Right forelimb (tissue), 1 donor: ENCODE measurements at regions not wholly inside any gene's neighbourhood (a gene's known extent, or its start where the extent isn't known, plus 50 kb on each side); places are given as distances from the start of the nearest gene placed in this dataset.
A peak's percentile ranks its signal among the peaks of the same experiment; 100 is the strongest.

Experiments used
- DNase-seq: peaks from one replicate; pipeline ENCODE4 v3.0.0-alpha.2; 2018

DNA sequence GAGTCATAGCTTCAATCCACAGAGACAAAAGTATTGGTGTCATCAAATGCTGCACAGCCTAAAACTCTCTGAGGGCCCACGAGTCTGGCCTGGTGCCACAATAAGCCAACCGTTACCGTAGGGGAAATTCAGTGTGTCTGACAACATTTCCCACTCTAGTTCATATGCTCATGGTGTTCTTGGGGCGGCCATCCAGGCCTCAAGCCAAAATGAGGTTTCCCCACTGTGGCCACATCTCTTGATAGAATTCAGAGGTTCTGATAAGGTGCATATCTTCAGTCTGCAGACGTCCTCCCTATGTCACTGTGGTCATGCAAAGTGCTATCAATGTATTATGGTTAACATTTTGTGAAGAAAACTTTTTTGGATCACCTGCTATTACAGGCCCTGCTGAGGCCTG is 627.7 kb downstream of the QKI start:
- no peak for DNase-seq

GRCh38 chr6:164040994-164041393 is 626.5 kb downstream of the QKI start:
- DNase-seq: no peak

- no peak for DNase-seq
These were observed 625.4 kb downstream of the QKI start for GRCh38 chr6:164039954-164040375.

DNA sequence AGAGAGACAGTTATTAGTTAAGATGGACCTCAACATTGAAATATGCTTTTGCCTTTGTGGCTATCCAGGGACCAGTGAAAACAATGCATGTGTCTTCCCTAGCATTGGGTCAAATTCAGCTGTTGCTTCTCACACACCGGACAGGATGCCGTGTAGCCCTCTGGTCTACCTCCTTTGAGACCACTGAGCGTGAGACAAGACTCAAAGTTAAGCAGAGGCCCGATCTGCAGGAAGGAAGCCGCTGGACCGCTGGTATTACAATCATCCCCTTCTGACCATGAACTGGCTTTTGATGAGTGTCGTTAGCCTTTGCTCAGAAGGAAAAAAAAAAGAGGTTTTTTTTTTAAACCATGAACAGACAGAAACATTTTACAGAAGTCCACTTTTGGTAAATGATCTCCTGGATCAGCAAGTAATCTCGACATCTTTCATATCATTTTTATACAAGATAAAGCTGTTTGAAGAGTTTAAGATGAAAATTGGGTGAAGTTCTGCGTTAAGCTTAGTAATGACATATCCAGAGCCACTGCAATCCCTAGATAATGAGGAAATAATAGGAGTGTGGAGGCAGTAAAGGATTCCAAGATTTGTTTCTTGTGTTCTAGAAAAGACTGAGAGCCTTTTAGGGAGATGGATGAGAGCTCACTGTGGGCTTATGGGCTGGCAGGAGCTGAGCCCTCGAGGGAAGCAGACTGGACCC is 622.8 kb downstream of the QKI start:
- DNase-seq: no peak

DNA sequence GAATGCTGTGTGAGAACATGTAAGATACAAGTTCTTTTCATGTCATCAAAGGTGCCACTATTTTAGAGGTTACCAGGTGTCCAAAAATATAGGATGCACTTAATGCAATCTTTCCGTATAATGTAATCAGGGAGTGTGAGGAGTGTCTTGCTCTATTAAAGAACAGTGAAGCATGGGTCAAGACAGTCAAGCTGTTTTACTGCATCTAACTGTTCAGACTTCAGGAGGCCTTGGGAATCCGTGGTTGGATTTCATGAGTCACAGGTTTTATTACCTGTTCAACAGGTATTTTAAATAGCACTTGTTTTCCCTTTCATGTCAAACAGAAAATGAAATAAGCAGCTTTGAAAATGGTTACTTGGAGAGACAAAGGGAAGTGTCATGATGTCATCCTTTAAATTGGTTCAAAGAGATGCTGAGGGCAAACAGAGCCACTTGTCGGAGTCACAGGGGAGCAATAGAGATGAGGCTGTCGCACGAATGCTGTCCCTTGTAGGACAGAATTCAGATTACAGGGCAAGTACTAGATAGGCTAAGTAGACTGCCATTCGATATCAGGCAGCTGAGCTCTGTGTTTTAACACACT is 621.5 kb downstream of the QKI start:
- DNase-seq: no peak

DNA sequence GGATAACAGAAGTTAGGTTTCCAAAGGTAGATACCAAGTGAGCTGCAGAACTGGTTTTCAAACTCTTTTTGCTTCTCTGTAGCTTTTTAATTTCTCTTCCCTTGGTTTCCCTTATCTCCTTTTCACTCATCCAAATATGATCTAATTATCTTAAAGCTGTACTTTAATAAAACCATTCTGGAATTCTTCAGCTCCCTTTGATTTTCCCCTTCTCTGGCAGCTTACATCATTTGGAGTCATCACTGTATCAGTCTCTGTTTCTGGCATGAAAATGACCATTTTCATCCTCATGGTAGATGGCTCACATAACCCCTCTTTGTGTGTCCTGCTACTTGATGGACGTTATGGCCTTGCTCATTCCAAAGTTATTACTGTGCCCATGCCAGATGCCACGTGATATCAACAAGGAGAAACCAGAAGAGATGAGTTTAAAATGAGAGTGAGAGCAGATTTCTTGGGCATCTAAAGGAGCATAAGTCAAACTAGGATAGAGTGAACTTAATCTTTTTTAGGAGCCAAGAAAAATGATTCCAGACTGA is 620.2 kb downstream of the QKI start:
- no peak for DNase-seq

- no peak for DNase-seq
These were observed 610.7 kb downstream of the QKI start for GRCh38 chr6:164025180-164025579.

GRCh38 chr6:164023535-164023934 is 609.0 kb downstream of the QKI start:
- DNase-seq: no peak

GRCh38 chr6:164022632-164023031 is 608.1 kb downstream of the QKI start:
- DNase-seq: no peak

GRCh38 chr6:164021589-164022250 is 607.2 kb downstream of the QKI start:
- no peak for DNase-seq

DNA sequence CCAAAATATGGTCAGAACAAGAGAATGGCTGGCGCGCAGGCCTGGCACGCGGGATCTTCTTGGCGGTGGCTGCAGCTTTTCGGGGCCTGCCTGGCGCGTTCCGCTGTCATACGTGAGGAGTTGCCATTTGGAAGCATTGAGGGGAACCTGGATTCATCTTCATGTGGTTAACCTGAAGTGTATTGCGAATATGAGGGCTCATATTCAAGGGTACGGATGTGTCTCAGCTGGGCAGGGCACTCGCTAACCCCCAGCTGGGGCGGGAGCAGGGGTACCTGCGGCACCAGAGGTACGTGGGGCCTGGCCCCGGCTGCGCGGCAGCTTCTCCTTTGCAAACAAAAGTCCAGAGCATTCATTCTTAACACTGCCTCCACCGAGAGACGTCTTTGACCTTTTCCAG is 605.6 kb downstream of the QKI start:
- DNase-seq: no peak

DNA sequence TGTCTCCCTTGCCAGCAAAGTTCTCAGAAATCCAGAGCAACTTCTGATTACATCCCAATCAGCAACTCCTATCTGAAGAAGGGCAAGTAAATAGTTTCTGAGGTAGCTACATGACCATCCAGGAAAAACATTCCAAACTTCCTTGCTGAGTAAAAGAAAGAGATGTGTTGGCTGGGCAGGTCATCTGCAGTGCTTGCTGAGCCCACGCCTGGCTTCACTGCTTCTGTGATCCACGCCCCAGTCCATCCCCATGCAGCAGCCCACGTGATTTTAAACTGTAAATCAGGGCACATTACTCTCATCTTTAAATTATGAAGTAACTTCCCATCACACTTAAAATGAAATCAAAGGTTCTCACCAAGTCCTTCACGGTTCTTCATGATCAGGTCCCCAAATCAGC is 603.6 kb downstream of the QKI start:
- DNase-seq: no peak

DNA sequence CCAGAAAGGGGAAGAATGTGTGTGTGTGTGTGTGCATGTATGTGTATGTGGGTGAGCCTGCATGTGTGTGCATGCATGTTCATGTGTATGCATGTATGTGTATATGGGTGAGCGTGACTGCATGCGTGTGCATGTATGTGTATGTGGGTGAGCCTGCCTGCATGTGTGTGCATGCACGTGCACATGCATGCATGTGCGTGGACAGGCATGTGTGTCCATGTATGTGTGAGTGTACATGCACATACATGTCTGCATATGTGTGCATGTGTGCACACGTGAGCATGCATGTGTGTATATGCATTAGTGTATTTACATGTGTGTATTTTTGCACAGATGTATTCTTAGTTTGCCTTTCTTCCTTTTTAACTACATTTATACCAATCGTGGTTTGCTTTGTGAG is 601.5 kb downstream of the QKI start:
- no peak for DNase-seq

GRCh38 chr6:164015088-164015484 is 600.6 kb downstream of the QKI start:
- no peak for DNase-seq

DNA sequence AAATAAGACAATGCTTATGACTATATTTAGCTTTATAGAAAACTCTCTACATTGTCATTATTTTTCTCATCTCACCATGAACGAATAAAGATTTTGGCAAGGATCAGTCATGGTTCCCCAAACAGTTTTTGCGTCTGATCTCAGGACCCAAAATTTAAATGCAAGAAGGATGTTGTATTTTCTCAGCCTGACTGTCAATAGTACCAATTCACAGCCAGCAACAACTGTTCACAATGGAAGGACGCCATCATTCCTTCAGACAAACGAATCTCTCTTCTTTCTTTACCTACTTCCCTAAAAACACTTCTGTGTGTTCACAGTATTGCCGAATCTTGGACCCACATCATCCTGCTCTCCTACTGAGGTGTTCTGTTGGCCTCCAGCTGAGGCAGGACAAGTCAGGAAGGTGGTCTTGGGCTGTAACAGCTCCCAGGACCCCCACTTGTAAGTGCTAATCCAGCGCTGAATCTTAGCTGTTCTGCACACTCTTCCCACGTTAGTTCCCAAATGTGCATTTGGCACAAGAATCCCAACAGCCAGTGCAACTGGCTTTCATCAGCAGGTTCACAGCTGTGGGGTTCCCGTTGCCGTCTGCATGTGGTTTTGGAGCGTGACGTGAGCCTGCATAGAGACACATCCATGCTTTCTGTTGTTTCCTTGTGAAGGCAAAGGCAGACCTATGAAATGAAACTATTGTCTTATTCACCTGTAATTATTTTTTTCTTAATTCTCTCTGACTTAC is 600.0 kb downstream of the QKI start:
- DNase-seq: peak; percentile 58

GRCh38 chr6:164013480-164014208 is 599.1 kb downstream of the QKI start:
- DNase-seq: no peak

DNA sequence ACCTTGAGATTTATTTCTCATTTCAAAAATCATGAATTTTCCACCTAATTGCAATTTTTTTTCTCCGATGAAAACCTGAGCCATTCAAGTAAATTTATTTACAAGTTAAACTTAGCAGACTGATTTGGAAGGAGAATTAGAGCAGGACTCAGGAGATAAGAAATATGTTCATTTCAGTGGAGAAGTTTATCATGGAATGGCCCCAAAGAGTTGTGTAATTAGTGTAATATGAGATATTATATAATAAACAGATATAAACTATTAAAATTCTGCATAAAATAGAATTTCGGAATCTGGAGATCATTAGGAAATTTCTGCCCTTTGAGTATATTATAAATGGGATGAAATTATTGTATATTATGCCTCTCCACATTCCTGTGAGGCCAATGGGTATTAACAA is 596.8 kb downstream of the QKI start:
- no peak for DNase-seq

DNA sequence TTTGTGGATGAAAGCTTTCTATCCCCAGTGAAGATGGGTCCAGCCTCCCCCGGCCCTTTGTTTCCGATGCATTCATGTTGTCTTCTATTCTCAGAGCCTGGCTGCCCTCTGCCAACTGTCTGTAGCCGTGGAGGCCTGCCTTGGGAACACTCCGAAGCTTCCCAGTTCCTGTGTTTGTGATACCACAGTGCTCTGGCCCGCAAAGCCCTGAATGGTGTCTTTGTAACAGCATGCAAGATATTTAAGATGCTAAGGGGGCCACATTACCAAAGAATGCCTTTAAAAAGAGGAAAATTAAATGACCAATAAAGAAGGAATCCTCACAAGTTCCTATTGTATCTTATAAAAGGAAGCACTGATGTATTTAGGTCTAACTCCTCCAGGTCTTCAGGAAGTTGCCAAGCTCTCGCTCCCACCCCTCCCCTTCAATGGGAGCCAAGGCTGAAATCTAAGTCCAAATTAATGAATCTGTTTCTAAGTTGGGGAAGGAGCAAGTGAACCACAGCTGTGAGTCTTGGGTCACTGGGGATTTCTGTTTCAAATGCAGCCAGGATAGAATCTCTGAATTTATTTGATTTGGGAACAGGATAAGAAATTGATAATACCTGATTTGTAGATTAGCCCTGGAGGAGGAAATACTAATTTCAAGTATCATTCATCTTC is 596.1 kb downstream of the QKI start:
- DNase-seq: no peak

- DNase-seq: no peak
These were observed 594.4 kb downstream of the QKI start for GRCh38 chr6:164008902-164009301.

DNA sequence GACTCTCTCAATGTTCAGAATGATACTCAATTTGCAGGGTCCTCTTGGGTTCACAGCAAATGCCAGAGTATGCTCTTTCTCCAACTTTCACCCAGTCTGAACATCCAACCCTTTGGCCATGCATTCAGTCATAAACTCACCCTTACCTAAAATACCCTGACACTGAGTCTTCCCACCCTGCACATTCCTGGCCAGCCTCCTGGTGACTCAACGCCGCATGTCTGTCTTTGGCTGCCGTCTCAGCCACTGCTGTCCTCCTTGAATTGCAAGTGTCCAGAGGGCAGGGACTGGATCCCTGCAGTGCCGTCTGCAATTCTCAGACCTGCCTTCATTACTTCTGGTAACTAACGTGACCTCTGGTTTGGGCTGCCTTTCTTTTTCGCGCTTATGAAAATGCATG is 593.4 kb downstream of the QKI start:
- DNase-seq: no peak

- no peak for DNase-seq
These were observed 591.9 kb downstream of the QKI start for GRCh38 chr6:164006459-164006858.
